PFSK-1 (cell line): ENCODE measurements at regions not wholly inside any gene's neighbourhood (a gene's known extent, or its start where the extent isn't known, plus 50 kb on each side); places are given as distances from the start of the nearest gene placed in this dataset.

Experiments used
- FOXP2 ChIP-seq: optimal IDR thresholded peaks from 2 replicates; pipeline ENCODE3; 2011; ENCODE audit warnings: borderline replicate concordance, control low read depth, inconsistent platforms; ENCODE audit not compliant: insufficient read depth; ENCODE audit errors: extremely low read length, extremely low read depth
- POLR2AphosphoS5 ChIP-seq: IDR thresholded peaks from 2 replicates; pipeline ENCODE4 v1.6.1; 2012; ENCODE audit warnings: low read depth, mild to moderate bottlenecking, control low read depth, low read length, moderate library complexity
- SIN3A ChIP-seq: IDR thresholded peaks from 2 replicates; pipeline ENCODE4 v1.6.1; 2012; ENCODE audit warnings: mild to moderate bottlenecking, low read length, moderate library complexity, borderline replicate concordance; ENCODE audit not compliant: insufficient read depth
- TAF1 ChIP-seq: IDR thresholded peaks from 2 replicates; pipeline ENCODE4 v1.6.1; 2012; ENCODE audit warnings: low read length, control low read depth, borderline replicate concordance; ENCODE audit not compliant: insufficient read depth
- TF ChIP-seq, protein P1 (sequence below), 2 experiments: IDR thresholded peaks; 2 replicates each; pipeline versions ENCODE4 v1.6.1 to v1.8.0; 2011 to 2012; ENCODE audit warnings: low read depth in 2 of 2, low read length in 2 of 2, control low read depth in 1 of 2, inconsistent platforms in 1 of 2, mild to moderate bottlenecking in 1 of 2, moderate library complexity in 1 of 2; ENCODE audit not compliant: insufficient read depth in 1 of 2

DNA sequence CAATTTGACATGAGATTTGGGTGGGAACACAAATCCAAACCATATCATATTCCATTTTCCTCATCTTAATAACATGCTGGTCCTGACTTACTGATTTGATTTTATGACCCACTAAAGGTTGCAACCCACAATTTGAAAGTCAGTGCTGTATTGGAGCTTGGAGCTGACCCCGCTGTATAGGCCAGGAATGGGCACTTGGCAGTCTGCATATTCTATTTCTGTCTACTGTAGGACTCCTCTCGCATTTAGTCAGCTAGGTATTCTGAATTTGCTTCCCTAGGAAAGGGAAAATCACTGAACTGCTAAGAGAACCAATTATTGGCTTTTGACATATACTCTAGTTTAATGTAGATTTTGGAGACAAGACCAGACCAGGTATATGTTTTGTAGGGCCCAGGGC, 157.0 kb downstream of the MFSD1 start:
- TF ChIP-seq SIN3A: no peak
- no peak for TF ChIP-seq POLR2AphosphoS5
- no peak for TF ChIP-seq FOXP2
- TF ChIP-seq TAF1: no peak
- TF ChIP-seq, protein P1, sequence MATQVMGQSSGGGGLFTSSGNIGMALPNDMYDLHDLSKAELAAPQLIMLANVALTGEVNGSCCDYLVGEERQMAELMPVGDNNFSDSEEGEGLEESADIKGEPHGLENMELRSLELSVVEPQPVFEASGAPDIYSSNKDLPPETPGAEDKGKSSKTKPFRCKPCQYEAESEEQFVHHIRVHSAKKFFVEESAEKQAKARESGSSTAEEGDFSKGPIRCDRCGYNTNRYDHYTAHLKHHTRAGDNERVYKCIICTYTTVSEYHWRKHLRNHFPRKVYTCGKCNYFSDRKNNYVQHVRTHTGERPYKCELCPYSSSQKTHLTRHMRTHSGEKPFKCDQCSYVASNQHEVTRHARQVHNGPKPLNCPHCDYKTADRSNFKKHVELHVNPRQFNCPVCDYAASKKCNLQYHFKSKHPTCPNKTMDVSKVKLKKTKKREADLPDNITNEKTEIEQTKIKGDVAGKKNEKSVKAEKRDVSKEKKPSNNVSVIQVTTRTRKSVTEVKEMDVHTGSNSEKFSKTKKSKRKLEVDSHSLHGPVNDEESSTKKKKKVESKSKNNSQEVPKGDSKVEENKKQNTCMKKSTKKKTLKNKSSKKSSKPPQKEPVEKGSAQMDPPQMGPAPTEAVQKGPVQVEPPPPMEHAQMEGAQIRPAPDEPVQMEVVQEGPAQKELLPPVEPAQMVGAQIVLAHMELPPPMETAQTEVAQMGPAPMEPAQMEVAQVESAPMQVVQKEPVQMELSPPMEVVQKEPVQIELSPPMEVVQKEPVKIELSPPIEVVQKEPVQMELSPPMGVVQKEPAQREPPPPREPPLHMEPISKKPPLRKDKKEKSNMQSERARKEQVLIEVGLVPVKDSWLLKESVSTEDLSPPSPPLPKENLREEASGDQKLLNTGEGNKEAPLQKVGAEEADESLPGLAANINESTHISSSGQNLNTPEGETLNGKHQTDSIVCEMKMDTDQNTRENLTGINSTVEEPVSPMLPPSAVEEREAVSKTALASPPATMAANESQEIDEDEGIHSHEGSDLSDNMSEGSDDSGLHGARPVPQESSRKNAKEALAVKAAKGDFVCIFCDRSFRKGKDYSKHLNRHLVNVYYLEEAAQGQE (IDR thresholded peaks at IDR 0.05; ENCODE audit: insufficient read depth in 1 of 2, low read depth in 2 of 2, low read length in 2 of 2): no peak

DNA sequence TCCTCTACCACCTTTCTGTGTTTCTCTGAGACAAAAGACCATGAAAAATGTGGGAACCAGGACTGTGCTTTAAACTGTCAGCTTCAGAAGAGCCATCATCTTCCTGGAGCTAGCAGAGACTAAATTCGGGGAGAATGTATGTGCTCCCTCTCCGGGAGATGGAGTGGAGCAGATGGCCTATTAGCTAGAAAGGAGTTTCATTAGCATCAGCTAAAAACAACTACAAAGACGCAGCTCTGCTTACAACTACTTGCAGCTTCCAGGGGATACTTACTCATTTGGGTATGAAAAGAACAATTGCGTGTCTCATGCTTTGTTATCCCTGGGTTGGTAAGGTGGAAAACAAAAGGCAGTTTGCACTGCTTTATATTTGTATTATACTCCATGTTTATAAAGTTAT, 159.6 kb downstream of the MFSD1 start:
- no peak for TF ChIP-seq SIN3A
- TF ChIP-seq, protein P1 (IDR thresholded peaks at IDR 0.05; ENCODE audit: insufficient read depth in 1 of 2, low read depth in 2 of 2, low read length in 2 of 2): no peak
- no peak for TF ChIP-seq TAF1
- TF ChIP-seq POLR2AphosphoS5: no peak
- TF ChIP-seq FOXP2: no peak

DNA sequence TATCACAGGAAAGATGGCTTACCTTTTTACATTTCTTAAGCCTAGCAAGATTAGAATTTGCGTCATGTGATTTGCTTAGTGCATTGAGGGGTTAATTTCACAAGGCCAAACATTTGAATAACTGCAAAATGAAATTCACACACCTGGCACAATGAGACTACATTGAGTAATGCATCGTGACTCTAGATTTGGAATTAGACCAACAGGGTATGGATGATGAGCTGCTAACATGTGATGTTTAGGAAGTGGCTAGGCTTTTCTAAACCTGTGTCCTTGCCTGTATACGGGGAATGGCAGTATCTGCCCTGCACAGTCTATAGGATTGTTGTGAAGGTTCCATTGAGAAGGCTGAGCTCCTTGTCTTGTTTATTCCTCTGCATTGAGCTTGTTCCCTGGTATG, 160.1 kb downstream of the MFSD1 start:
- TF ChIP-seq POLR2AphosphoS5 (no peak), FOXP2 (no peak), TAF1 (no peak), SIN3A (no peak)
- TF ChIP-seq, protein P1 (IDR thresholded peaks at IDR 0.05; ENCODE audit: insufficient read depth in 1 of 2, low read depth in 2 of 2, low read length in 2 of 2): no peak

DNA sequence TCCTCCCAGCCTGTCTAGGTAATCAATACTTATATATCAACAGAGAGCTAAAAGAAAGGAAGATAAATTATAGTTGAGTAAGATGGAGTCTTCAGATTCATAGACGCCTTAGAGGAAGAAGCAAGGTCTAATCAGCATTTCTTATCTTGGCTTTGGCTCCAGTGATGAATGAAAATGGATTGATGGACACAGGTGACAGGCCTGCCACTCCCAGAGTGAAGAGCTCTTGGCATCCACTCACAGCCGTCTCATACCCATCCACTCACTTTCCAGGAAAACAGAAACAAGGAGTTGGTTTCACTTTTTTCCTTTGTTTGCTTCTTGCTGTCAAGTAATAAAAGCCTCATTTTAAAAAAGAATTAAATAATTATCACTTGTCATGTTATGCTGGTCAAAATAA, 168.2 kb downstream of the MFSD1 start:
- TF ChIP-seq, protein P1 (IDR thresholded peaks at IDR 0.05; ENCODE audit: insufficient read depth in 1 of 2, low read depth in 2 of 2, low read length in 2 of 2): no peak
- TF ChIP-seq TAF1: no peak
- no peak for TF ChIP-seq POLR2AphosphoS5
- TF ChIP-seq SIN3A: no peak
- TF ChIP-seq FOXP2: no peak

DNA sequence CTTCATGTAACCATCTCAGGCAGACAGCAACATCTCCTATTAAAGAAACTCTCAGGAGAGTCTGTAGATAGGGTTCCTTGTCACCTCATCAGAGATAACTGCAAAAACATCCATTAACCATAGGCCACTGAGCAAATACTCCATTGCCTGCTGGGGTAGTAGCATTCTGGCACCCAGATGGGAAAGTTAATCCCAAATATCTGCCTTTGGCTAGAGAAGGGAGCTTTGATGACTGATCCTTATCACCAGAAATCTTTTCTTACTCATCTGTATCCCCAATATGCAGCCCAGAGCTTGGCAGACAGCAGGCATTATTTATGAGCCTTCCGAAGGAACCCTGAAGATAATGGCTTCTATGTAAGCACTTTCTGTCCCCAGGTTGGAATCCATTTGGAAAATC, 173.1 kb downstream of the MFSD1 start:
- TF ChIP-seq POLR2AphosphoS5 (no peak), SIN3A (no peak), TAF1 (no peak), FOXP2 (no peak)
